ACC112 (cell line): ENCODE measurements at regions not wholly inside any gene's neighbourhood (a gene's known extent, or its start where the extent isn't known, plus 50 kb on each side); places are given as distances from the start of the nearest gene placed in this dataset.

Experiments
- H2AFZ ChIP-seq: fragments of 200-600 bp; sonication (generic); one replicate; pipeline ENCODE4 v1.6.0; 2017; ENCODE audit warnings: antibody characterized with exemption, low read length; ENCODE audit not compliant: unreplicated experiment
- H3K27ac ChIP-seq: fragments of 200-600 bp; sonication (generic); 2 replicates; pipeline ENCODE4 v1.5.1; 2014; ENCODE audit warnings: low read depth, mild to moderate bottlenecking, antibody characterized with exemption, low read length, moderate library complexity
- H3K27me3 ChIP-seq: fragments of 200-600 bp; sonication (generic); 2 replicates; pipeline ENCODE4 v1.6.1; 2014; ENCODE audit warnings: mild to moderate bottlenecking, antibody characterized with exemption, low read length, moderate library complexity, mixed read lengths; ENCODE audit not compliant: insufficient read depth
- H3K36me3 ChIP-seq: fragments of 200-600 bp; sonication (generic); 2 replicates; pipeline ENCODE4 v1.6.1; 2016; ENCODE audit warnings: mild to moderate bottlenecking, antibody characterized with exemption, low read length, moderate library complexity, mixed read lengths; ENCODE audit not compliant: insufficient read depth
- H3K4me1 ChIP-seq: fragments of 200-600 bp; sonication (generic); one replicate; pipeline ENCODE4 v1.6.1; 2016; ENCODE audit warnings: low read length, mixed read lengths; ENCODE audit not compliant: insufficient read depth, unreplicated experiment, control insufficient read depth
- H3K4me3 ChIP-seq: fragments of 200-600 bp; sonication (generic); 2 replicates; pipeline ENCODE4 v1.5.1; 2014; ENCODE audit warnings: mild to moderate bottlenecking, low read depth, low read length
- H3K79me2 ChIP-seq: fragments of 200-600 bp; sonication (generic); one replicate; pipeline ENCODE4 v1.6.0; 2016; ENCODE audit warnings: low read length; ENCODE audit not compliant: control insufficient read depth, unreplicated experiment, insufficient read depth

DNA sequence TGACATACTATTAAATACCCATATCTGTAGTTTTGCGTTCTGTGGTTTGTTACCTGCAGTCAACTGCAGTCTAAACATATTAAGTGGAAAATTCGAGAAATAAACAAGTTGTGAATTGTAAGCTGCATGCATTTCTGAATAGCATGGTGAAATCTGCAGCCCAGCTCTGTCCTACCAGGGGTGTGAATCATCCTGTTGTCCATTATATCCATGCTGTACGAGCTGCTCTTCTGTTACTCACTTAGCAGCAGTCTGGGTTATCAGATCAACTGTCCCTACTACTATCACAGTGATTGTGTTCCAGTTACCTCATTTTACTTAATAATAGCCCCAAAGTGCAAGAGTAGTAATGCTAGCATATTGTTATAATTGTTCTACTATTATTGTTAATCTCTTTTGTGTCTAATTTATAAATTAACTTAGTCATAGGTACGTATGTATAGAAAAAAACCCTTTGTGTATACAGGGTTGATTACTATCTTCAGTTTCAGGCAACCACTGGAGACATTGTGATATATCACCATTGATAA, 173.7 kb upstream of the FAT4 start:
- H3K27ac ChIP-seq, result no peak overlapping the region

DNA sequence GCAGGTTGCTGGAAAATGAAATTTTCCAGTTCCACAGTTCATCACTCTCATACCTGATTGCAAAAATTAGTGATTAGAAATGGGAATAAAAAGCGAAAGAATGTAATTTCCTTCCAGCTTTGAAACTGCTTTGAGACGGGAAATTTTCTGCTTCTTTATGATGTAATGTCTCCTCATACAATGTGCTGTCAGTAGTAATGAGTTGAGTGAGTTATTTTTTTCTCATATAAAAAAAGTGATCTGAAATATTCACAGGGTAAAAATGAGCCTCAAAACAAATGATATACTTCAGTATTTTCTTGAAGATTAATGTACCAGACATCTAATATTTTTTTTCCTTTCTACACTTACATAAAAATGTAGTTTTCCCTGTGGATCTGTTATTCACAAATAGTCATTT, 179.1 kb upstream of the FAT4 start:
- no peaks in the 10 kb centered on the region for H3K79me2 ChIP-seq
- H3K4me1 ChIP-seq, result peaks cover 5% of the 10 kb centered on the region
- no peaks in the 10 kb centered on the region for H3K27me3 ChIP-seq
- H2AFZ ChIP-seq, result no peak overlapping the region
- no peaks in the 10 kb centered on the region for H3K36me3 ChIP-seq
- H3K27ac ChIP-seq, result no peak overlapping the region
- no peak overlapping the region for H3K4me3 ChIP-seq

More for the DNA sequence above, 173.7 kb upstream of the FAT4 start:
- Histone ChIP-seq H3K36me3 (no peaks in the 10 kb centered on the region), H3K4me1 (no peaks in the 10 kb centered on the region), H2AFZ (no peak overlapping the region), H3K4me3 (no peak overlapping the region), H3K27me3 (no peaks in the 10 kb centered on the region), H3K79me2 (no peaks in the 10 kb centered on the region)

- Histone ChIP-seq H3K27ac (no peak overlapping the region), H2AFZ (no peak overlapping the region), H3K36me3 (no peaks in the 10 kb centered on the region), H3K4me3 (no peak overlapping the region), H3K79me2 (no peaks in the 10 kb centered on the region), H3K4me1 (peaks cover 5% of the 10 kb centered on the region), H3K27me3 (no peaks in the 10 kb centered on the region)
Measured at GRCh38 chr4:125132729-125133128, 182.0 kb upstream of the FAT4 start.

DNA sequence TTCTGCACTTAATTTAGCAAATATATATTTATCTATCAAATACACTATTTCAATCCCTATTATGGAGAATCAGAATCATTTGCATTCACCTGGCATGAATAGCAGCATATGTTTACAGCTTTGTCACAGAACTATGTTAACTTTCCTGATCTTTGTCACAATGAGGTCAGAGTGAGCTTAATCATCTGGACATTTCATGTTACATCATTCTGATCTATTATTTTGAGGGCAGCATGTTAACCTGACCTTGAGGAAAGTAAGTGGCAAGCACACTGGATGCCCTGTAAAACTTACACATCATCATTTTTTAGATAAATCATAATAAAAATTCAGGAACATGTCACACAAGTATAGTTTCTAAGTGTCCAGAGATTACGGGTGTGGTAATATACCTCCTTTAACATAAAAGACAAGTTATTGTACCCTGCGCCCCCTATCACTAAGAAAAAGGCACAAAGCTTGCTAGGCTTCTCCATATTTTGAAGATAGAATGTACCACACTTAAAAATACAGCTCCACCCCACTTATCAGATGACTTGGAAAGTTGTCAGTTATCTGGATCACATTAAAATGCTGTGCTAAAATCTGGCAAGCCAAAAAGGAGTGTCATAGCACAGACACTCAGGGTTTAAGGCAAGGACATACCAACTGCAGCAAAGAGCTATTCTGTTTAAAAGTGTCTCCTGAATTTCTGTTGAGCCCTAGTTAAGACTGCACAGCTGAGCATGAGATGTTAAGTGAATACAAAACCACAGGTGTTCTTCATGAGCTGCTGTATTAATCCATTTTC, 182.7 kb upstream of the FAT4 start:
- Histone ChIP-seq H2AFZ (no peak overlapping the region), H3K79me2 (no peaks in the 10 kb centered on the region), H3K4me3 (no peak overlapping the region), H3K27me3 (no peaks in the 10 kb centered on the region), H3K36me3 (no peaks in the 10 kb centered on the region), H3K27ac (no peak overlapping the region), H3K4me1 (peaks cover 5% of the 10 kb centered on the region)

DNA sequence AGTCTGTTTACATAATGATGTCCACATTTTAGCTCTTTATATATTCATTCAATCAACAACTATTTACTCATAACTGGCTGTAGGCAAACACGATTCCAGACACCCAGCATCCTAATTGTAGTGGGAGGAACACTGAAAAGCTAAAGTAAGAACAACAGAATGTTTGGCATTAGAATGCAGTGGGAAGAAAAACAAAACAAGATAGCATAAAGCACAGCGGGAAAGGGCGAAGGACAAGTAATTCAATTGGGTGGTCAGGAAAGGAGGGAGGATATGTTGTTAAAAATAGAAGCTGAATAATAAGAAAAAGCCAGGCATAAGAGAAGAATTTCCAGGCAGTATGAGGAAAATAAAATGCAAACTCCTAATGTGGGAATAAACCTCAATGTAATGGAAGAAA, 189.5 kb upstream of the FAT4 start:
- Histone ChIP-seq H3K36me3 (no peaks in the 10 kb centered on the region), H3K4me1 (no peaks in the 10 kb centered on the region), H3K4me3 (peak overlapping the region; percentile 8), H3K79me2 (no peaks in the 10 kb centered on the region), H3K27me3 (no peaks in the 10 kb centered on the region), H2AFZ (peak overlapping the region; percentile 82), H3K27ac (no peak overlapping the region)

GRCh38 chr4:125123570-125124109, 191.1 kb upstream of the FAT4 start:
- Histone ChIP-seq H3K27me3 (no peaks in the 10 kb centered on the region), H3K4me3 (no peak overlapping the region), H3K36me3 (no peaks in the 10 kb centered on the region), H3K27ac (no peak overlapping the region), H2AFZ (no peak overlapping the region), H3K4me1 (no peaks in the 10 kb centered on the region), H3K79me2 (no peaks in the 10 kb centered on the region)

- H2AFZ ChIP-seq, result no peak overlapping the region
- no peaks in the 10 kb centered on the region for H3K79me2 ChIP-seq
- H3K27me3 ChIP-seq, result no peaks in the 10 kb centered on the region
- no peak overlapping the region for H3K27ac ChIP-seq
- H3K36me3 ChIP-seq, result no peaks in the 10 kb centered on the region
- H3K4me3 ChIP-seq, result no peak overlapping the region
- no peaks in the 10 kb centered on the region for H3K4me1 ChIP-seq
Measured at GRCh38 chr4:125121581-125121980, 193.2 kb upstream of the FAT4 start.

GRCh38 chr4:125116431-125116830, 198.3 kb upstream of the FAT4 start:
- H3K27ac ChIP-seq, result no peak overlapping the region
- H3K27me3 ChIP-seq, result no peaks in the 10 kb centered on the region
- no peaks in the 10 kb centered on the region for H3K4me1 ChIP-seq
- no peak overlapping the region for H2AFZ ChIP-seq
- no peak overlapping the region for H3K4me3 ChIP-seq
- H3K79me2 ChIP-seq, result no peaks in the 10 kb centered on the region
- no peaks in the 10 kb centered on the region for H3K36me3 ChIP-seq

DNA sequence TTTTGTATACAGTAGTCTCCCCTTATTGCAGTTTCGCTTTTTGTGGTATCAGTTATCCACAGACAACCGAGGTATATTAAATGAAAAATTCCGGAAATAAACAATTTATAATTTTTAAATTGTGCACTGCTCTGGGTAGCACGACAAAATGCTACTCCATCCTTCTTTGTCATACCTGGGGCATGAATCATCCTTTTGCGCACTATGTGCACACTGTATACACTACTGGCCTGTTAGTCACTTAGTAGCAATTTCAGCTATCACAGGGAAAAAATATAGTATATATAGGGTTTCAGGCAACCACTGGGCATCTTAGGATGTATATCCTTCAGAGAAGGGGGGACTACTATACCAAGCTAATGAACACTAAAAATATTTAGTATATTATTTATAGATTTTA, 198.8 kb upstream of the FAT4 start:
- H3K27me3 ChIP-seq, result no peaks in the 10 kb centered on the region
- no peak overlapping the region for H3K4me3 ChIP-seq
- H3K79me2 ChIP-seq, result no peaks in the 10 kb centered on the region
- H2AFZ ChIP-seq, result no peak overlapping the region
- H3K36me3 ChIP-seq, result no peaks in the 10 kb centered on the region
- no peak overlapping the region for H3K27ac ChIP-seq
- H3K4me1 ChIP-seq, result no peaks in the 10 kb centered on the region

DNA sequence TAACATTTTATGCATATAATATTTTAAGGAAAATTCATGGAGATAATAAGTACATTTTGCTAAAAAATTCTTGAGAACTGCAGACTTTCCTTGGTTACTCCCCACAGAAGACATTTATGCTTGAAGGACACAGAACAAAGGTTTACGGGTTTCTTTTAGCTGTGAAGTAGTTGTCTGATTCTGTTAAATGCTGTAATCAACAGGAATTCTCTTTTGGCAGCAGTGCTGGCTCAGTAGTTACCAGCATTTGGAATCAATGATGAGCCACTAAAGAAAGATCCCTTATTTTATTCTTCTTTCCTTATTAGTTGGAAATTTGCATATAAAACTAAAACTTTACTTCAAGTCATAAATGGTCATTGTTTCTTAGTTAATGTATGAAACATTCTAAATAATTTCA, 199.3 kb upstream of the FAT4 start:
- Histone ChIP-seq H3K27ac (no peak overlapping the region), H3K27me3 (no peaks in the 10 kb centered on the region), H3K4me3 (no peak overlapping the region), H2AFZ (no peak overlapping the region), H3K36me3 (no peaks in the 10 kb centered on the region), H3K79me2 (no peaks in the 10 kb centered on the region), H3K4me1 (no peaks in the 10 kb centered on the region)

GRCh38 chr4:125112536-125112935, 202.2 kb upstream of the FAT4 start:
- Histone ChIP-seq H3K36me3 (no peaks in the 10 kb centered on the region), H3K27ac (no peak overlapping the region), H3K4me3 (no peak overlapping the region), H2AFZ (no peak overlapping the region), H3K27me3 (no peaks in the 10 kb centered on the region), H3K4me1 (no peaks in the 10 kb centered on the region), H3K79me2 (no peaks in the 10 kb centered on the region)
